Panc1 (cell line): ENCODE measurements at regions not wholly inside any gene's neighbourhood (a gene's known extent, or its start where the extent isn't known, plus 50 kb on each side); places are given as distances from the start of the nearest gene placed in this dataset.

Source experiments
- ATAC-seq: fragments of 200-7000 bp; cut with Tn5 transposase; 2 replicates; pipeline ENCODE4 v1.9.1; 2020; ENCODE audit warnings: mild to moderate bottlenecking, moderate library complexity
- BruUV-seq: library from RNA; stranded (reverse); fragments of 400-500 nt; replicated peaks from 2 replicates; lab custom pipeline; 2021; lab: Mats Ljungman, UMichigan
- CTCF ChIA-PET: fragments of 300-600 bp; sonication (Branson Sonifier 250); formaldehyde crosslinking; loops from one replicate; lab custom pipeline; 2022; ENCODE audit warnings: antibody characterized with exemption; lab: Charles Lee
- POLR2A ChIA-PET: fragments of 300-600 bp; sonication (Branson Sonifier 250); formaldehyde crosslinking; loops from one replicate; lab custom pipeline; 2022; ENCODE audit warnings: antibody characterized with exemption; lab: Charles Lee
- DNase-seq: peaks from one replicate; pipeline ENCODE4 v3.0.0-alpha.2; 2010; ENCODE audit warnings: low read depth, low spot score
- H3K27ac ChIP-seq: 2 replicates; pipeline ENCODE4 v1.5.1; 2011; ENCODE audit warnings: mild to moderate bottlenecking, low read length, inconsistent platforms
- H3K27me3 ChIP-seq: fragments of 200-500 bp; sonication (Bioruptor generic); 2 replicates; pipeline ENCODE4 v1.6.0; 2014; ENCODE audit warnings: low read length, inconsistent platforms; ENCODE audit not compliant: control insufficient read depth, insufficient read depth
- H3K36me3 ChIP-seq: fragments of 200-500 bp; sonication (Bioruptor generic); 2 replicates; pipeline ENCODE4 v1.5.1; 2014; ENCODE audit warnings: inconsistent platforms, mild to moderate bottlenecking, low read length, moderate library complexity; ENCODE audit not compliant: control insufficient read depth, insufficient read depth
- H3K4me1 ChIP-seq: 2 replicates; pipeline ENCODE4 v1.5.1; 2011; ENCODE audit warnings: inconsistent platforms, mild to moderate bottlenecking, low read length, moderate library complexity; ENCODE audit not compliant: control insufficient read depth, insufficient read depth
- H3K4me3 ChIP-seq, 2 experiments: 2 replicates each; pipeline ENCODE4 v1.5.1; 2011 to 2012; ENCODE audit warnings: low read depth in 2 of 2, low read length in 2 of 2, mild to moderate bottlenecking in 2 of 2, inconsistent platforms in 1 of 2, moderate library complexity in 1 of 2
- H3K9me3 ChIP-seq: fragments of 200-500 bp; sonication (Bioruptor generic); 2 replicates; pipeline ENCODE4 v1.5.1; 2014; ENCODE audit warnings: low read depth, mild to moderate bottlenecking, inconsistent platforms, low read length, moderate library complexity; ENCODE audit not compliant: control insufficient read depth, insufficient read depth
- POLR2AphosphoS5 ChIP-seq: IDR thresholded peaks from 2 replicates; pipeline ENCODE4 v1.6.1; 2012; ENCODE audit warnings: mild to moderate bottlenecking, low read depth, low read length, moderate library complexity
- SIN3A ChIP-seq: IDR thresholded peaks from 2 replicates; pipeline ENCODE4 v1.6.1; 2012; ENCODE audit warnings: low read depth, mild to moderate bottlenecking, low read length, moderate library complexity, borderline replicate concordance; ENCODE audit not compliant: insufficient read depth
- TCF7L2 ChIP-seq: IDR thresholded peaks from 2 replicates; pipeline ENCODE4 v1.6.1; 2011; ENCODE audit warnings: mild to moderate bottlenecking, low read depth, low read length, inconsistent platforms
- in situ Hi-C: cut with HindIII; loops from 2 replicates; pipeline ENCODE4 v1.10.0; 2016; ENCODE audit warnings: low sequenced_read_pairs, low pct_unique_long_range_greater_than_20kb
- intact Hi-C: fragments of 100-400 bp; cut with micrococcal nuclease; formaldehyde crosslinking; loops from one replicate; pipeline ENCODE4 v1.10.0; 2022; ENCODE audit not compliant: unreplicated experiment
- TF ChIP-seq, protein P1 (sequence below), 2 experiments: IDR thresholded peaks; 2 replicates each; pipeline ENCODE4 v1.6.1; 2011 to 2012; ENCODE audit warnings: low read depth in 2 of 2, control low read depth in 1 of 2, low read length in 1 of 2, mild to moderate bottlenecking in 1 of 2, moderate library complexity in 1 of 2; ENCODE audit not compliant: insufficient read depth in 1 of 2
- TF ChIP-seq, protein P2 (sequence below): fragments of 450-650 bp; IDR thresholded peaks from 2 replicates; pipeline ENCODE4 v1.5.1; 2017; ENCODE audit warnings: mild to moderate bottlenecking

DNA sequence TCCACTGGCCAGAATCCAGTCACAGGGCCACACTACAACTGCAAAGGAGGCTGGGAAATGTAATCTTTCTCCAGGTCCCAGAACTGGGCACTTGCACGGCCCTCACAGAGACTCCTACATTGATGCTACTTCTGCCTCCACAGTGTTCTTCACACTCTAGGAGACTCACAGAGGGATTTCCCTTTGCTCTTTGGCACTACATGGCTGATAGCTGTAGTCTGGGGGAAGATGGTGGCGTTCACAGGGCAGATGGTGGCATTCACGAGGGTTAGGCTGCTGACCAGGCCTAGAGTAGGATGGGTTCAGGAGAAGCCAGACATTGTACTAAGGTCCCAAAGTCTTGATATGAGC, 151.1 kb downstream of the NUAK1 start:
- no peaks in the 10 kb centered on the region for H3K27me3 ChIP-seq
- H3K27ac ChIP-seq, result no peak overlapping the region
- TF ChIP-seq, protein P1, sequence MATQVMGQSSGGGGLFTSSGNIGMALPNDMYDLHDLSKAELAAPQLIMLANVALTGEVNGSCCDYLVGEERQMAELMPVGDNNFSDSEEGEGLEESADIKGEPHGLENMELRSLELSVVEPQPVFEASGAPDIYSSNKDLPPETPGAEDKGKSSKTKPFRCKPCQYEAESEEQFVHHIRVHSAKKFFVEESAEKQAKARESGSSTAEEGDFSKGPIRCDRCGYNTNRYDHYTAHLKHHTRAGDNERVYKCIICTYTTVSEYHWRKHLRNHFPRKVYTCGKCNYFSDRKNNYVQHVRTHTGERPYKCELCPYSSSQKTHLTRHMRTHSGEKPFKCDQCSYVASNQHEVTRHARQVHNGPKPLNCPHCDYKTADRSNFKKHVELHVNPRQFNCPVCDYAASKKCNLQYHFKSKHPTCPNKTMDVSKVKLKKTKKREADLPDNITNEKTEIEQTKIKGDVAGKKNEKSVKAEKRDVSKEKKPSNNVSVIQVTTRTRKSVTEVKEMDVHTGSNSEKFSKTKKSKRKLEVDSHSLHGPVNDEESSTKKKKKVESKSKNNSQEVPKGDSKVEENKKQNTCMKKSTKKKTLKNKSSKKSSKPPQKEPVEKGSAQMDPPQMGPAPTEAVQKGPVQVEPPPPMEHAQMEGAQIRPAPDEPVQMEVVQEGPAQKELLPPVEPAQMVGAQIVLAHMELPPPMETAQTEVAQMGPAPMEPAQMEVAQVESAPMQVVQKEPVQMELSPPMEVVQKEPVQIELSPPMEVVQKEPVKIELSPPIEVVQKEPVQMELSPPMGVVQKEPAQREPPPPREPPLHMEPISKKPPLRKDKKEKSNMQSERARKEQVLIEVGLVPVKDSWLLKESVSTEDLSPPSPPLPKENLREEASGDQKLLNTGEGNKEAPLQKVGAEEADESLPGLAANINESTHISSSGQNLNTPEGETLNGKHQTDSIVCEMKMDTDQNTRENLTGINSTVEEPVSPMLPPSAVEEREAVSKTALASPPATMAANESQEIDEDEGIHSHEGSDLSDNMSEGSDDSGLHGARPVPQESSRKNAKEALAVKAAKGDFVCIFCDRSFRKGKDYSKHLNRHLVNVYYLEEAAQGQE (IDR thresholded peaks at IDR 0.05; ENCODE audit: insufficient read depth in 1 of 2, low read depth in 2 of 2, low read length in 1 of 2), result no peak
- no peak for TF ChIP-seq POLR2AphosphoS5
- TF ChIP-seq TCF7L2, result no peak
- TF ChIP-seq, protein P2, sequence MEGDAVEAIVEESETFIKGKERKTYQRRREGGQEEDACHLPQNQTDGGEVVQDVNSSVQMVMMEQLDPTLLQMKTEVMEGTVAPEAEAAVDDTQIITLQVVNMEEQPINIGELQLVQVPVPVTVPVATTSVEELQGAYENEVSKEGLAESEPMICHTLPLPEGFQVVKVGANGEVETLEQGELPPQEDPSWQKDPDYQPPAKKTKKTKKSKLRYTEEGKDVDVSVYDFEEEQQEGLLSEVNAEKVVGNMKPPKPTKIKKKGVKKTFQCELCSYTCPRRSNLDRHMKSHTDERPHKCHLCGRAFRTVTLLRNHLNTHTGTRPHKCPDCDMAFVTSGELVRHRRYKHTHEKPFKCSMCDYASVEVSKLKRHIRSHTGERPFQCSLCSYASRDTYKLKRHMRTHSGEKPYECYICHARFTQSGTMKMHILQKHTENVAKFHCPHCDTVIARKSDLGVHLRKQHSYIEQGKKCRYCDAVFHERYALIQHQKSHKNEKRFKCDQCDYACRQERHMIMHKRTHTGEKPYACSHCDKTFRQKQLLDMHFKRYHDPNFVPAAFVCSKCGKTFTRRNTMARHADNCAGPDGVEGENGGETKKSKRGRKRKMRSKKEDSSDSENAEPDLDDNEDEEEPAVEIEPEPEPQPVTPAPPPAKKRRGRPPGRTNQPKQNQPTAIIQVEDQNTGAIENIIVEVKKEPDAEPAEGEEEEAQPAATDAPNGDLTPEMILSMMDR, result no peak
- no peak for TF ChIP-seq SIN3A
- H3K9me3 ChIP-seq, result no peaks in the 10 kb centered on the region
- DNase-seq, result no peak
- ChIA-PET CTCF (no interaction called here), POLR2A (no interaction called here)
- BruUV-seq, result no TSS peak
- in situ Hi-C loops, result no loop called here
- no peak overlapping the region for H3K4me3 ChIP-seq
- H3K36me3 ChIP-seq, result no peaks in the 10 kb centered on the region
- intact Hi-C loops, result no loop called here
- H3K4me1 ChIP-seq, result no peaks in the 10 kb centered on the region
- no peak for ATAC-seq

DNA sequence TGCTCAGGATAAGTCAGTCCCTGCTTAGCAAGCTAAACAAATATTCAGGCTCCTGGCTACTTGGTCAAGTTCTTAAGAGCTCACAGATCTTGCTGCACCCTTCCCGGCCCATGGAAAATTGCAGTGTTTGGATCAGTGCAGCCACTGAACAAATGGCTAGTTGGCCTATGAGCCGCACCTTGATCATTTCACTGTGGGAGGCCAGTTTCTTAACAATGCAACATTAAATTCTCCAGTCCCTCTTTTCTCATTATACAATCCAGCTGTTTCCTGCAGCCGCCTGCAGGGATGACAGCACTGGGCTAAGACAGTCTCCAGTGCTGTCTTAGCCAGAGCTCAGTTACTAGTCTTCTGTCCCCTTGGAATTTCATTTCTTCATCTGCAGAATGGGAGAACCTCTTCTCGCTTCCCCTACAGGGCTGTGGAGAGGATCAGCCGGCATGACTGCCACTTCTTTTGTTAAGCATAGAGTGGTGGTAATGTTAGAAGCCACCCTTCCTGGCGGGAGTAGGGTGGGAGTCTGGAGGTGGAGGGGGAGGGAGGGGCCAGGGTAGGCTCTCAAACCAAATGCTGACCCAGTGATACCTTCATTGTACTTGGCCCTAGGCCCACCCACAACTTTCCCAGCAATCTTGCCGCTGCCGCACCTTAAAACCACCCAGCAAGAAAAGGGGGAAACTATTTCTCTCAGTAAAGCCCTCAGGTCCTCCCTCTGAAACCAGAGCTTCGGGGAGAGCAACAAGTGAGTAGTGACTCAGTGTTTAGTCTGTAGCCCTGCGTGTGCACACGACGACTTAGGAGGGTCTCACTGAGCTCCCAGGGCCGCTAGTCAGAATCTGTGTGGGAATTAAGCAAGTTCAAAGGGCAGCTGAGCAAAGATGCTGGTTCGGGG, 145.7 kb downstream of the NUAK1 start:
- ATAC-seq (no peak), DNase-seq (no peak)
- H3K4me1 ChIP-seq, result no peaks in the 10 kb centered on the region
- CTCF ChIA-PET, result no interaction called here
- intact Hi-C loops, result no loop called here
- POLR2A ChIA-PET, result no interaction called here
- H3K4me3 ChIP-seq, result no peak overlapping the region
- no peak overlapping the region; the same call in 1 of the 2 replicates for H3K27ac ChIP-seq
- no peaks in the 10 kb centered on the region for H3K36me3 ChIP-seq
- no TSS peak for BruUV-seq
- no peaks in the 10 kb centered on the region for H3K27me3 ChIP-seq
- in situ Hi-C loops, result no loop called here
- H3K9me3 ChIP-seq, result no peaks in the 10 kb centered on the region
- TF ChIP-seq, protein P1 (IDR thresholded peaks at IDR 0.05; ENCODE audit: insufficient read depth in 1 of 2, low read depth in 2 of 2, low read length in 1 of 2), result no peak
- TF ChIP-seq POLR2AphosphoS5 (no peak), TCF7L2 (no peak), SIN3A (no peak)
- TF ChIP-seq, protein P2, result no peak
